IMR-90 (cell line): ENCODE measurements at regions not wholly inside any gene's neighbourhood (a gene's known extent, or its start where the extent isn't known, plus 50 kb on each side); places are given as distances from the start of the nearest gene placed in this dataset.

Experiments used
- ATAC-seq: fragments of 200-7000 bp; cut with Tn5 transposase; 2 replicates; pipeline ENCODE4 v1.9.1; 2020; ENCODE audit warnings: low read depth, mild to moderate bottlenecking, moderate library complexity
- BruUV-seq: library from RNA; stranded (reverse); fragments of 400-500 nt; replicated peaks from 2 replicates; lab custom pipeline; 2021; lab: Mats Ljungman, UMichigan
- CTCF ChIA-PET: fragments of 300-600 bp; formaldehyde crosslinking; extraction: SDS; loops from one replicate; lab custom pipeline; 2021; ENCODE audit warnings: antibody characterized with exemption; lab: Yijun Ruan, JAX
- POLR2A ChIA-PET: fragments of 300-600 bp; sonication (Branson Sonifier 250); formaldehyde crosslinking; loops from one replicate; lab custom pipeline; 2022; ENCODE audit warnings: antibody characterized with exemption; ENCODE audit not compliant: unreplicated experiment; lab: Charles Lee
- DNase-seq: peaks from one replicate; pipeline ENCODE4 v3.0.0; 2013
- H2AFZ ChIP-seq: replicated peaks from 2 replicates; pipeline ENCODE3; 2013; ENCODE audit warnings: low read length, mild to moderate bottlenecking; ENCODE audit not compliant: poor library complexity
- H2AK5ac ChIP-seq: 2 replicates; pipeline ENCODE4 v1.6.1; 2013; ENCODE audit warnings: low read depth, low read length, inconsistent platforms
- H2AK9ac ChIP-seq: replicated peaks from 2 replicates; pipeline ENCODE3; 2013; ENCODE audit warnings: mild to moderate bottlenecking, low read depth, low read length, moderate library complexity; ENCODE audit not compliant: poor library complexity
- H2BK120ac ChIP-seq: 2 replicates; pipeline ENCODE4 v1.6.1; 2013; ENCODE audit warnings: low read depth, low read length, inconsistent platforms
- H2BK15ac ChIP-seq: 3 replicates; pipeline ENCODE4 v1.6.1; 2013; ENCODE audit warnings: low read depth, low read length, inconsistent platforms
- H2BK20ac ChIP-seq: 2 replicates; pipeline ENCODE4 v1.6.1; 2013; ENCODE audit warnings: low read depth, mild to moderate bottlenecking, inconsistent platforms, low read length, moderate library complexity
- H2BK5ac ChIP-seq: 2 replicates; pipeline ENCODE4 v1.6.1; 2013; ENCODE audit warnings: mild to moderate bottlenecking, low read depth, low read length, inconsistent platforms; ENCODE audit not compliant: poor library complexity, severe bottlenecking
- H3K14ac ChIP-seq: replicated peaks from 2 replicates; pipeline ENCODE4 v1.6.1; 2013; ENCODE audit warnings: low read depth, low read length, inconsistent platforms
- H3K18ac ChIP-seq: 2 replicates; pipeline ENCODE4 v1.6.1; 2013; ENCODE audit warnings: low read depth, low read length, control low read depth
- H3K23ac ChIP-seq: 2 replicates; pipeline ENCODE4 v1.6.1; 2013; ENCODE audit warnings: low read depth, low read length, inconsistent platforms
- H3K27ac ChIP-seq: 2 replicates; pipeline ENCODE4 v1.5.1; 2013; ENCODE audit warnings: mild to moderate bottlenecking, control low read depth, low read length; ENCODE audit not compliant: insufficient read depth
- H3K27me3 ChIP-seq: 2 replicates; pipeline ENCODE4 v1.6.1; 2013; ENCODE audit warnings: low read length; ENCODE audit not compliant: control insufficient read depth, insufficient read depth
- H3K36me3 ChIP-seq: 2 replicates; pipeline ENCODE4 v1.6.1; 2013; ENCODE audit warnings: low read length, mixed read lengths; ENCODE audit not compliant: control insufficient read depth, insufficient read depth
- H3K4ac ChIP-seq: 2 replicates; pipeline ENCODE4 v1.6.1; 2013; ENCODE audit warnings: low read depth, low read length, inconsistent platforms
- H3K4me1 ChIP-seq: 2 replicates; pipeline ENCODE4 v1.6.1; 2013; ENCODE audit warnings: low read length, mixed read lengths; ENCODE audit not compliant: control insufficient read depth, insufficient read depth
- H3K4me2 ChIP-seq: 2 replicates; pipeline ENCODE4 v1.6.1; 2013; ENCODE audit warnings: low read depth, mild to moderate bottlenecking, control low read depth, low read length, moderate library complexity
- H3K4me3 ChIP-seq: 2 replicates; pipeline ENCODE4 v1.5.1; 2013; ENCODE audit warnings: low read depth, mild to moderate bottlenecking, control low read depth, low read length, moderate library complexity; ENCODE audit not compliant: insufficient read depth
- H3K56ac ChIP-seq: 2 replicates; pipeline ENCODE4 v1.6.1; 2013; ENCODE audit warnings: low read length, inconsistent platforms; ENCODE audit not compliant: insufficient read depth; ENCODE audit errors: extremely low read depth
- H3K79me1 ChIP-seq, 2 experiments: 2 replicates each; pipeline ENCODE4 v1.6.1; 2013; ENCODE audit warnings: low read length in 2 of 2, inconsistent platforms in 1 of 2, low read depth in 1 of 2
- H3K9ac ChIP-seq: 2 replicates; pipeline ENCODE4 v1.6.1; 2013; ENCODE audit warnings: low read depth, low read length, control low read depth
- H3K9me1 ChIP-seq: 2 replicates; pipeline ENCODE4 v1.6.1; 2013; ENCODE audit warnings: low read length, inconsistent platforms; ENCODE audit not compliant: insufficient read depth
- H3K9me3 ChIP-seq: 2 replicates; pipeline ENCODE4 v1.6.1; 2013; ENCODE audit warnings: low read length; ENCODE audit not compliant: control insufficient read depth, insufficient read depth
- H4K20me1 ChIP-seq: 2 replicates; pipeline ENCODE4 v1.6.1; 2013; ENCODE audit warnings: low read length, inconsistent platforms; ENCODE audit not compliant: insufficient read depth
- H4K5ac ChIP-seq: 2 replicates; pipeline ENCODE4 v1.6.1; 2013; ENCODE audit warnings: mild to moderate bottlenecking, low read depth, low read length, control low read depth
- H4K8ac ChIP-seq, 2 experiments: 2 replicates each; pipeline ENCODE4 v1.6.1; 2013; ENCODE audit warnings: low read depth in 2 of 2, low read length in 2 of 2, control low read depth in 1 of 2, inconsistent platforms in 1 of 2
- H4K91ac ChIP-seq: 2 replicates; pipeline ENCODE4 v1.6.1; 2013; ENCODE audit warnings: low read depth, low read length, inconsistent platforms; ENCODE audit not compliant: insufficient read depth
- CEBPB ChIP-seq: IDR thresholded peaks from 2 replicates; pipeline ENCODE4 v1.6.1; 2012; ENCODE audit warnings: low read depth, low read length, improper control_type of control experiment
- WGBS, 2 experiments: methylation state at CpG; one replicate each; pipeline versions ENCODE4 v1.1.5 to v1.1.7; 2013; ENCODE audit warnings: missing lambda C conversion rate in 2 of 2; ENCODE audit not compliant: insufficient read length in 1 of 2; ENCODE audit errors: extremely low coverage in 2 of 2; 5-methylcytosine and 5-hydroxymethylcytosine counted together
- dilution Hi-C: fragments of 300-500 bp; cut with HindIII; formaldehyde crosslinking; loops from one replicate; pipeline ENCODE4 v1.14.3; 2018; ENCODE audit warnings: low sequenced_read_pairs; ENCODE audit not compliant: unreplicated experiment
- in situ Hi-C: fragments of 300-500 bp; cut with MboI; formaldehyde crosslinking; loops from 3 replicates; pipeline ENCODE4 v1.14.3; 2019; ENCODE audit warnings: low sequenced_read_pairs, inconsistent platforms, mixed read lengths
- intact Hi-C: fragments of 100-400 bp; cut with micrococcal nuclease; formaldehyde crosslinking; loops from 2 replicates; pipeline ENCODE4 v1.10.0; 2022
- TF ChIP-seq, protein P1 (sequence below): fragments of 150-350 bp; IDR thresholded peaks from 2 replicates; pipeline ENCODE4 v1.6.1; 2017; ENCODE audit warnings: mild to moderate bottlenecking, antibody characterized with exemption, low read length, low read depth

DNA sequence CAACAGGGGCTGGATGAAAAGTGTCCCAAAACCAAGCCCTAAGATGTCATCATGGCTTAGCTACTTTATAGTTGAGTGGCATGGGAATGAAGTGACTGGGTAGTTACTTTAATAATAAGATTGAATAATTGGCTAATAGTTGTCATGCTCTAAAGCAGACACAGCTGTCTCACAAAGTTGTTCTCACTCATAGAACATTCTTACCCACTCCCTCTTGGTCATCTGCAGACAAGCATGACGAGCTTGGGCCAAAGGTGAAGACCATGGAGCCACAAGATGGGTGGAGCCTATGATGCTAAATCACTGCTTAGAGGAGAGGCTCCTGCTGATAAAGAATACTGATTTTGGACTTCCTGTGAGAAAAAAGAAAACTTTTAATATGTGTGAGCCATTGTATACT lies 62.4 kb upstream of the MMADHC start:
- H3K4me1 ChIP-seq: peaks cover 8% of the 10 kb centered on the region
- H3K9ac ChIP-seq: no peak overlapping the region
- H4K91ac ChIP-seq: no peak overlapping the region
- H3K9me1 ChIP-seq: peaks cover 12% of the 10 kb centered on the region; the same call in 1 of the 2 replicates
- no TSS peak for BruUV-seq
- peak overlapping the region; percentile 12; the same call in 1 of the 2 replicates for H3K4ac ChIP-seq
- peak overlapping the region; percentile 65; the same call in 1 of the 2 replicates for H2BK20ac ChIP-seq
- H3K9me3 ChIP-seq: no peaks in the 10 kb centered on the region
- POLR2A ChIA-PET: no interaction called here
- no peak for TF ChIP-seq CEBPB
- TF ChIP-seq, protein P1, sequence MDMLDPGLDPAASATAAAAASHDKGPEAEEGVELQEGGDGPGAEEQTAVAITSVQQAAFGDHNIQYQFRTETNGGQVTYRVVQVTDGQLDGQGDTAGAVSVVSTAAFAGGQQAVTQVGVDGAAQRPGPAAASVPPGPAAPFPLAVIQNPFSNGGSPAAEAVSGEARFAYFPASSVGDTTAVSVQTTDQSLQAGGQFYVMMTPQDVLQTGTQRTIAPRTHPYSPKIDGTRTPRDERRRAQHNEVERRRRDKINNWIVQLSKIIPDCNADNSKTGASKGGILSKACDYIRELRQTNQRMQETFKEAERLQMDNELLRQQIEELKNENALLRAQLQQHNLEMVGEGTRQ: no peak
- H2AFZ ChIP-seq: no peak overlapping the region
- CTCF ChIA-PET: no interaction called here
- peak overlapping the region; percentile 51; the same call in 1 of the 2 replicates for H2BK120ac ChIP-seq
- no peaks in the 10 kb centered on the region; a peak in 1 of 4 replicates for H3K79me1 ChIP-seq
- H2AK9ac ChIP-seq: no peak overlapping the region
- H2AK5ac ChIP-seq: 0 out of 2 replicates have a peak overlapping the region, but pooled peaks have one; percentile 46
- intact Hi-C loops (no loop called here), in situ Hi-C loops (no loop called here), dilution Hi-C loops (no loop called here)
- DNase-seq: peak; percentile 51
- peak overlapping the region; percentile 50; the same call in 1 of the 2 replicates for H3K23ac ChIP-seq
- peak overlapping the region; percentile 89 for H2BK5ac ChIP-seq
- peak overlapping the region; percentile 33; the same call in 1 of the 2 replicates for H3K27ac ChIP-seq
- H3K4me3 ChIP-seq: no peak overlapping the region
- no peaks in the 10 kb centered on the region for H3K36me3 ChIP-seq
- H3K14ac ChIP-seq: peak overlapping the region; percentile 53
- H3K56ac ChIP-seq: no peak overlapping the region
- H3K4me2 ChIP-seq: no peak overlapping the region
- H2BK15ac ChIP-seq: peak overlapping the region; percentile 22; the same call in 2 of the 3 replicates
- peak overlapping the region; percentile 32; the same call in 1 of the 2 replicates for H4K5ac ChIP-seq
- H4K20me1 ChIP-seq: peaks cover 3% of the 10 kb centered on the region; the same call in 1 of the 2 replicates
- no CpG with 5 or more reads among the region's 1 CpG for WGBS, 2 experiments
- no peaks in the 10 kb centered on the region for H3K27me3 ChIP-seq
- ATAC-seq: no peak
- peak overlapping the region; percentile 33 for H3K18ac ChIP-seq
- H4K8ac ChIP-seq: no peak overlapping the region; a peak in 1 of 4 replicates
